ENCODE measurements at regions not wholly inside any gene's neighbourhood (a gene's known extent, or its start where the extent isn't known, plus 50 kb on each side); places are given as distances from the start of the nearest gene placed in this dataset.

DNA sequence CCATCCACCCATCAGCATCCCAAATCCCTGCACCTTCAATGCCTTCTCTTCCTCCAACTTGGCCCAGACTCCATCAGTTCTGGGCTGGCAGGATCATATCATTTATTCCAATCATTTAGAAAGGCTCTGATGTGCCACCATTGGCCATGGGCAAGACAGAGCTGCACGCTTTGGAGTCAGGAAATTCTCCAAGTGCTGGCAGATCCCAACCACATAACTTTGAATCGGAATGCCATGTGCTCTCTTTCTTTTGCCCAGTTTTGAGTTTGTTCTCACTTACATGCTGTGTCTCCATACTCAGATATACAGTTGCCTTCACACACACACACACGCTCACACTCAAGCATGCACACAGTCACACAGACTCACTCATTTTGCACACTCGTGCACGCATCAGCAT lies 85.7 kb upstream of the GHITM start:
- H3K36me3 Mint-ChIP-seq (ENCODE audit: low read depth): no peaks in the 10 kb centered on the region
- H3K9me3 Mint-ChIP-seq (ENCODE audit: low read depth): peaks cover 5% of the 10 kb centered on the region
- no peak overlapping the region for H3K4me3 Mint-ChIP-seq (ENCODE audit: unreplicated experiment)
- DNase-seq (ENCODE audit: low spot score): no peak
- H3K4me1 Mint-ChIP-seq (ENCODE audit: low read depth): no peaks in the 10 kb centered on the region
- peaks cover 11% of the 10 kb centered on the region for H3K27me3 Mint-ChIP-seq (ENCODE audit: low read depth)
- TF ChIP-seq, protein P1, sequence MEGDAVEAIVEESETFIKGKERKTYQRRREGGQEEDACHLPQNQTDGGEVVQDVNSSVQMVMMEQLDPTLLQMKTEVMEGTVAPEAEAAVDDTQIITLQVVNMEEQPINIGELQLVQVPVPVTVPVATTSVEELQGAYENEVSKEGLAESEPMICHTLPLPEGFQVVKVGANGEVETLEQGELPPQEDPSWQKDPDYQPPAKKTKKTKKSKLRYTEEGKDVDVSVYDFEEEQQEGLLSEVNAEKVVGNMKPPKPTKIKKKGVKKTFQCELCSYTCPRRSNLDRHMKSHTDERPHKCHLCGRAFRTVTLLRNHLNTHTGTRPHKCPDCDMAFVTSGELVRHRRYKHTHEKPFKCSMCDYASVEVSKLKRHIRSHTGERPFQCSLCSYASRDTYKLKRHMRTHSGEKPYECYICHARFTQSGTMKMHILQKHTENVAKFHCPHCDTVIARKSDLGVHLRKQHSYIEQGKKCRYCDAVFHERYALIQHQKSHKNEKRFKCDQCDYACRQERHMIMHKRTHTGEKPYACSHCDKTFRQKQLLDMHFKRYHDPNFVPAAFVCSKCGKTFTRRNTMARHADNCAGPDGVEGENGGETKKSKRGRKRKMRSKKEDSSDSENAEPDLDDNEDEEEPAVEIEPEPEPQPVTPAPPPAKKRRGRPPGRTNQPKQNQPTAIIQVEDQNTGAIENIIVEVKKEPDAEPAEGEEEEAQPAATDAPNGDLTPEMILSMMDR (IDR thresholded peaks at IDR 0.05): no peak
- H3K27ac Mint-ChIP-seq (ENCODE audit: unreplicated experiment): no peak overlapping the region

GRCh38 chr10:84054743-84055142 lies 84.6 kb upstream of the GHITM start:
- Mint-ChIP-seq H3K27ac (ENCODE audit: unreplicated experiment) (no peak overlapping the region), H3K9me3 (ENCODE audit: low read depth) (no peaks in the 10 kb centered on the region), H3K4me1 (ENCODE audit: low read depth) (no peaks in the 10 kb centered on the region), H3K27me3 (ENCODE audit: low read depth) (peaks cover 13% of the 10 kb centered on the region), H3K36me3 (ENCODE audit: low read depth) (no peaks in the 10 kb centered on the region), H3K4me3 (ENCODE audit: unreplicated experiment) (no peak overlapping the region)
- TF ChIP-seq, protein P1 (IDR thresholded peaks at IDR 0.05): no peak
- DNase-seq (ENCODE audit: low spot score): no peak

- Mint-ChIP-seq H3K4me3 (ENCODE audit: unreplicated experiment) (no peak overlapping the region), H3K4me1 (ENCODE audit: low read depth) (no peaks in the 10 kb centered on the region)
- TF ChIP-seq, protein P1 (IDR thresholded peaks at IDR 0.05): peak; percentile 10
Observed at GRCh38 chr10:84059526-84059925, 79.8 kb upstream of the GHITM start.

GRCh38 chr10:84063440-84063839 lies 75.9 kb upstream of the GHITM start:
- TF ChIP-seq, protein P1 (IDR thresholded peaks at IDR 0.05): no peak
- Mint-ChIP-seq H3K27me3 (ENCODE audit: low read depth) (peaks cover 20% of the 10 kb centered on the region), H3K36me3 (ENCODE audit: low read depth) (no peaks in the 10 kb centered on the region), H3K4me3 (ENCODE audit: unreplicated experiment) (no peak overlapping the region), H3K4me1 (ENCODE audit: low read depth) (no peaks in the 10 kb centered on the region), H3K27ac (ENCODE audit: unreplicated experiment) (no peak overlapping the region), H3K9me3 (ENCODE audit: low read depth) (no peaks in the 10 kb centered on the region)
- no peak for DNase-seq (ENCODE audit: low spot score)

More at GRCh38 chr10:84059526-84059925, 79.8 kb upstream of the GHITM start:
- Mint-ChIP-seq H3K9me3 (ENCODE audit: low read depth) (no peaks in the 10 kb centered on the region), H3K36me3 (ENCODE audit: low read depth) (no peaks in the 10 kb centered on the region), H3K27ac (ENCODE audit: unreplicated experiment) (no peak overlapping the region), H3K27me3 (ENCODE audit: low read depth) (peaks cover 16% of the 10 kb centered on the region)
- DNase-seq (ENCODE audit: low spot score): no peak

GRCh38 chr10:84065804-84066601 lies 73.3 kb upstream of the GHITM start:
- no peak for DNase-seq (ENCODE audit: low spot score)
- Mint-ChIP-seq H3K9me3 (ENCODE audit: low read depth) (peaks cover 4% of the 10 kb centered on the region), H3K4me1 (ENCODE audit: low read depth) (no peaks in the 10 kb centered on the region), H3K36me3 (ENCODE audit: low read depth) (no peaks in the 10 kb centered on the region), H3K4me3 (ENCODE audit: unreplicated experiment) (no peak overlapping the region), H3K27me3 (ENCODE audit: low read depth) (peaks cover 14% of the 10 kb centered on the region), H3K27ac (ENCODE audit: unreplicated experiment) (no peak overlapping the region)
- TF ChIP-seq, protein P1 (IDR thresholded peaks at IDR 0.05): no peak
